ENCODE measurements at regions not wholly inside any gene's neighbourhood (a gene's known extent, or its start where the extent isn't known, plus 50 kb on each side); places are given as distances from the start of the nearest gene placed in this dataset.

- DNase-seq: no peak
- Histone ChIP-seq H2AK5ac (ENCODE audit: insufficient read length, low read length) (no peak overlapping the region), H2BK5ac (ENCODE audit: insufficient read length, low read length) (no peak overlapping the region), H2BK20ac (ENCODE audit: low read depth, low read length, poor library complexity, severe bottlenecking) (no peak overlapping the region), H3K14ac (ENCODE audit: insufficient read depth, low read length) (no peak overlapping the region), H3T11ph (ENCODE audit: low read length) (no peak overlapping the region), H3K9me3 (ENCODE audit: control insufficient read depth, low read depth, low read length) (no peaks in the 10 kb centered on the region), H4K5ac (ENCODE audit: insufficient read length, low read depth, low read length) (no peak overlapping the region), H3K4ac (ENCODE audit: low read depth, low read length) (no peak overlapping the region), H3K23me2 (ENCODE audit: insufficient read length, low read depth, low read length, poor library complexity, severe bottlenecking) (no peaks in the 10 kb centered on the region), H4K20me1 (ENCODE audit: control insufficient read depth, insufficient read depth, insufficient read length) (no peaks in the 10 kb centered on the region), H3K79me2 (ENCODE audit: insufficient read depth, low read length) (no peaks in the 10 kb centered on the region), H4K8ac (replicated peaks; ENCODE audit: insufficient read length, low read depth, low read length) (no peak overlapping the region), H3K79me1 (ENCODE audit: insufficient read depth, low read depth, low read length, poor library complexity, severe bottlenecking) (no peaks in the 10 kb centered on the region), H3K23ac (ENCODE audit: insufficient read length, low read depth, low read length) (no peak overlapping the region), H2AFZ (ENCODE audit: low read length) (no peak overlapping the region), H3K56ac (ENCODE audit: insufficient read length, low read depth, low read length) (no peak overlapping the region), H2BK15ac (ENCODE audit: low read depth, low read length) (no peak overlapping the region), H2BK12ac (ENCODE audit: insufficient read length, low read depth, low read length) (no peak overlapping the region), H4K91ac (ENCODE audit: insufficient read length, low read depth, low read length) (no peak overlapping the region), H2BK120ac (ENCODE audit: low read depth, low read length, poor library complexity, severe bottlenecking) (no peak overlapping the region), H3K27ac (ENCODE audit: insufficient read length, low read depth, low read length) (no peak overlapping the region), H3K4me2 (ENCODE audit: insufficient read depth, insufficient read length, low read length) (no peak overlapping the region), H3K18ac (ENCODE audit: insufficient read length, low read depth, low read length) (no peak overlapping the region), H3K9ac (ENCODE audit: extremely low read depth, insufficient read length, low read length) (no peak overlapping the region), H3K4me1 (ENCODE audit: insufficient read depth, low read length) (no peaks in the 10 kb centered on the region), H3K27me3 (ENCODE audit: insufficient read depth, low read length) (no peaks in the 10 kb centered on the region)
- no peak overlapping the region for H3K4me3 Mint-ChIP-seq
- no peak overlapping the region for H3K27ac Mint-ChIP-seq
- H3K27me3 Mint-ChIP-seq (ENCODE audit: low read depth): no peaks in the 10 kb centered on the region
- no peak for TF ChIP-seq CTCF (conservative IDR thresholded peaks at IDR 0.05)
- peaks cover 4 to 6% of the 10 kb centered on the region in 2 experiments; a peak in 3 of 4 replicates for H3K4me1 Mint-ChIP-seq
- peaks cover 0 to 4% (median 3%) of the 10 kb centered on the region in 3 experiments; a peak in 3 of 7 replicates for H3K36me3 Mint-ChIP-seq (ENCODE audit: insufficient read depth in 1 of 3, low read depth in 3 of 3)
- H3K9me3 Mint-ChIP-seq: peaks cover 4 to 6% of the 10 kb centered on the region in 2 experiments; a peak in 3 of 5 replicates
Measured at GRCh38 chr12:73612551-73612950, 925.1 kb upstream of the ATXN7L3B start.

Data from H9 (cell line).